NOMO-1 (cell line): ENCODE measurements at regions not wholly inside any gene's neighbourhood (a gene's known extent, or its start where the extent isn't known, plus 50 kb on each side); places are given as distances from the start of the nearest gene placed in this dataset.
"Not testable (repeated sequence)": the region's sequence is repeated elsewhere in the genome, so short reads cannot be mapped to it uniquely, and the experiment has no call there.

ENCODE experiments used
- DNase-seq, 2 experiments: peaks; one replicate each; lab custom pipeline; 2025; ENCODE audit not compliant: unreplicated experiment in 2 of 2; lab: John Stamatoyannopoulos, UW

DNA sequence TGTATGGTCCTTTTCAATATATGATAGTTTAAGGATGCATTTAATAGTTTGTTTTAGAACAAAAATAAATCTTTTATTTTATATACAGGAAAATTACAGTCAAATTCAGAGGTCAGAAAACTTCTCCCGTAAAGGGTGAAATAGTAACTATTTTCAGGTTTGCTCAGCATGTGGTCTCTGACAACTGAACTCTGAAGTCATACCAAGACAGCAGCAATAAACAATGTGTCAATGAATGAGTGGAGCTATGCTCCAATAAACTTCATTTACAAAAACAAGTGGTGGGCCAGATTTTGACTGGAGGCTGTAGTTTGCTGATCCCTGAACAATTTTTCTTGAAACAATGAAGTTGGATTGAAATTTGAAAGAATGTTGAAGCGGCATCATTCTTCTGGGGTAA, 123.6 kb downstream of the ZNF248 start:
- no peak for DNase-seq

DNA sequence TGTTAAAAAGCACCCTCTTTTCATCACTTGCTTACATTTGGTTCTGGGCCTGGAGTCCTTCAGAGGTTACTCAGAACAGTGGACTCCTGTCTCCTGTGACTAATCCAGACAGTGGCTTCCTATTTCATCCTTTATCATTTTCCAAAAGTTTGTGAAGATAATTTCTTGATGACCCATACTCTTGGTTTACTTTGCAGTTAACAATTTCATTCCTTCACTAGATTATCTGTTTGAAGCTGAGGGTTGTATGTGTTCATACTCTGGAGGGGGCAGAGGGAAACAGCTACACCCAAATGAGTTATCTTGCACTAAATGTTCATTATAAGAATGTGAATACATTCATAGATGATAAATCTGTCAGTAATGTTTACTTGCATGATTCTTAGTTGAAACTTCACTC, 124.7 kb downstream of the ZNF248 start:
- DNase-seq, result no peak

DNA sequence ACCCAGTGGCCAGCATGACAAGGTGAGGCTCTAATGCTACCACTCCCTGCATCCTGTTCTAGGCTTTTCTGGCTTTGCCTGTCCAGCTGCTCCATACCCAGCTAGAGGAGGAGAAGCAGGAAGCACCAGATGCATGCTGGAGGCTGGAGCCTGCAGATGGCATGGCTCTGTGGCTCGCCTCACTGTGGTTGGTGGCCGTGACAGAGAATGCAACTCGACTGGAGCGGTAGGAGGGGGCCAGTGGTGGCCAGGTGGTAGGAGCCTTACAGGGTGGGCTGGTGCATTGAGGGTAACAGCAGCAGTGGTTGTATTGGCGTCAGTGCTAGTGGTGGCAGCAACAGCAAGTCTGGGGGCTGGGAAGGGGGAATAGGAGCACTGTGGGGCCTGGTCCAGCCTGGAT, 128.6 kb downstream of the ZNF248 start:
- no peak for DNase-seq

DNA sequence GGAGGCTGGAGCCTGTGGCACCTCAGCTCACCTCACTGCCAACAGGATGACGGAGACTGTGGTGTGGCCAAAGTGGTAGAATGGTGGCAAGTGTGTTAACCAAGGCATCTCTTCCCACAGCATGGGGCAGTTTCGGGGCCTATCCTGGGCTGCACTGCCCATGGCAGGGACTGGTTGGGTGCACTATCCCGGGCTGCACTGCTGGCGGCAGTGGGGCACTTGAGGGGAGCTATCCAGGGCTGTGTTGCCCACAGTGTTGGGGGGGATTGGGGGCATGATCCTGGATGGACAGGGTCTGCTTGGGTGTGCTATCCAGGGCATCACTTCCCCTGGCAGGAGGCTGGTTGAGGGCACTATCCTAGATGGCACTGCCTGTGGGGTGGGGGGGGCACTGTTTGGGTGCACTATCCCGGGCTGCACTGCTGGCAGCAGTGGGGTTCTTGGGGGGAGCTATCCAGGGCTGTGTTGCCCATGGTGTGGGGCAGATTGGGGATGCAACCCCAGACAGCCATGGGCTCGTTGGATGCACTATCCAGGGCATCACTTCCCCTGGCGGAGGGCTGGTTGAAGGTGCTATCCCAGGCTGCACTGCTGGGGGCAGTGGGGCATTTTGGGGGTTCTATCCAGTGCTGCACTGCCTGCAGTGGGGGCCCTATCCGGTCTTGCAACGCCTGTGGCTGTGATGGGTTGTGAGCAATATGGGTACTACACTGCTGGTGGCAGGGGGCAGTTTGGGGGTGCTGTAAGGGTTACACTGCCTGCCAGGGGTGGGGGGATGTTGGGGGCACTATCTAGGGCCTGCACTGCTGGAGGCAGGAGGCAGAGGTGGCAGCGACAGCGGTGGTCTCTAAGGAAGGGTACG, 129.7 kb downstream of the ZNF248 start:
- DNase-seq, result no peak

DNA sequence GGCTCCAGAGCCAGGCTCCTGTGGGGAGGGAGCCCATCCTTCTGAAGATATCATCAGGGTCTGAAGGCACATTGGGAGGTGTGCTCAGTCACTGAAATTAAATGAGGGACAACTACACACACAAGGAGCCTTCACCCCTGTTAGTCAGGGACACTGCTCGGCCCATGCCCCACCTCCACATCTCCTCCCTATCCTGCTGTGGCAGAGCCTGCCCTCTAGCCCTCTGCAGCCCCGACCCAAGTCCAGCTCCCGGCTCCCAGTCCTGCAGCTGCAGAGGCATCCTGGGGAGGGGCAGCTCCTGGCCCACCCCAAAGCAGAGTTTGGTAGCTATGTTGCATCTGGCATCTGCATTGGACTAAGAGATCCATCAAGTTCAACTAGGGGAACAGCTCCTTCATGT, 136.3 kb downstream of the ZNF248 start:
- DNase-seq, result no peak

DNA sequence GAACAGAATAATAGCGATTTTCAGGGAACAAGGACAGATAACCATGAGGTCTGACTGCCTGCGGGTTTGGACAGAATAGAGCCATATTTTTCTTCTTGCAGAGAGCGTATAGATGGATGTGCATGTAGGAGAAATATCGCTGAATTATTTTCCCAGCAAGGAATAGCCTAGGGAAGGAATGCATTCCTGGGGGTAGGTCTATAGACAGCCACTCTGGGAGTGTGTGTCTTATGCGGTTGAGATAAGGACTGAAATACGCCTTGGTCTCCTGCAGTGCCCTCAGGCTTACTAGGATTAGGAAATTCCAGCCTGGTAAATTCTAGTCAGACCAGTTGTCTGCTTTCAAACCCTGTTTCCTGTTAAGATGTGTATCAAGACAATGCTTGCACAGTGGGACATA, 139.3 kb downstream of the ZNF248 start:
- not testable (repeated sequence) for DNase-seq

DNA sequence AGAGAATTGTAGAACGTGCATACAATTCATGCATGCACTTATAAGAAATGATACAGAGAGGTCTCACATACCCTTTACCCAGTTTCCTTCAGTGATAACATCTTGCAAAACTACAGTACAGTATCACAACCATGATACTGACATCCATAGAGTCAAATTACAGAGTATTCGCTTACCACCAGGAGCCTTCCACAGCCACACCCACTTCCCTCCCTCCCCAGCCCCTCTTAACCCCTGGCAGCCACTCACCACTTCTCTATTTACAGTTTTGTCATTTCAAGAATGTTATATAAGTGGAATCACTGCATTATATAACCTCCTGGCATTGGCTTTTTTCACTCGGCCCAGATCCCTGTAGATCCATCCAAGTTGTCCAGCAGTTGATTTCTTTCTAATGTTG, 143.8 kb downstream of the ZNF248 start:
- no peak for DNase-seq

DNA sequence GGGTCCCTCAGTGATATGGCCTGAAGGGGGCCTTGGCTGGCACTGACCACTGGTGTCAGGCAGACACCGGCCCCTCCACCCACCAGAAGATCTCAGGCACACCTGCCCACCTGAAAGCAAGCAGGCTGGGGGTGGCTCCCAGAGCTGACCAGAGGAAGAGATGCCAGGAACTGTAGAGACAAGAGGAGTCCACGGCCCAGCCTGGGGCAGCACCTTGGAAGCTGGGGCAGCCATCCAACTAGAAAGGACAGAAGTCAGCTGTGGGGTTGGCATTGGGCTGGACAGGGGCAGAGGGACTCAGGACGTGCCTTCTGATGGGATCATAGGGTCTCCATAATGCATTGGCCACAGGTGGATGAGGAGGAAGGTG, 144.3 kb downstream of the ZNF248 start:
- no peak for DNase-seq

DNA sequence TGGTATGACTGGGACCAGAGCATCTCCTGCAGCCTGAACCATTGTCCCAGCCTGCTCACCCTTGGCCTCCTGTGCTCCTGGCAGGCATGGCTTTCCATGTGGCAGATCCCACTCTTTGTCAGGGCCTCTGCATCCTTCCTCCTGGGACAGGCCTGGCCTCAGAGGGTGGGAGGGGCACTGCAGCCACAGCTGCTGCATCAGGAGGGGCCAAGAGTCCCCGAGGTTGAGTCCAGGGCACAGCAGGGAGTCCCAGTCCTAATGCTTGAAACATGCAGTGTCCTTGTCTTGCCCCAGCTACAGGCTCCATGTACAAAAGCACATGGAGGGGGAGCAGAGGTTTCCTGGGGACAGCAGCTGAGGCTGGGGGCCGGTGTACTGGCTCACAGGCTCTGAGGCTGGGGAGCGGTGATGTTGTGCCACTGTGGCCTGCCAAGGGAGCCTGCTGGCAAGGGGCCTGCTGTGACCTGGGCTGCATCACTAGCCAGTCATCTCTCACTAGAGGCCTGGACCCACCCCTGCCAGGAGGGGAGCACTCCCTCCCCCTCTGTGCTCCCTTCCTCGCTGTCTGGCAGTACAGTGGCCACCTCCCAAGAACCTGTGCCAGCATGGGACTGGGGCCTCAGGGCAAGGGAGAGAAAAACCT, 144.8 kb downstream of the ZNF248 start:
- DNase-seq, result no peak

DNA sequence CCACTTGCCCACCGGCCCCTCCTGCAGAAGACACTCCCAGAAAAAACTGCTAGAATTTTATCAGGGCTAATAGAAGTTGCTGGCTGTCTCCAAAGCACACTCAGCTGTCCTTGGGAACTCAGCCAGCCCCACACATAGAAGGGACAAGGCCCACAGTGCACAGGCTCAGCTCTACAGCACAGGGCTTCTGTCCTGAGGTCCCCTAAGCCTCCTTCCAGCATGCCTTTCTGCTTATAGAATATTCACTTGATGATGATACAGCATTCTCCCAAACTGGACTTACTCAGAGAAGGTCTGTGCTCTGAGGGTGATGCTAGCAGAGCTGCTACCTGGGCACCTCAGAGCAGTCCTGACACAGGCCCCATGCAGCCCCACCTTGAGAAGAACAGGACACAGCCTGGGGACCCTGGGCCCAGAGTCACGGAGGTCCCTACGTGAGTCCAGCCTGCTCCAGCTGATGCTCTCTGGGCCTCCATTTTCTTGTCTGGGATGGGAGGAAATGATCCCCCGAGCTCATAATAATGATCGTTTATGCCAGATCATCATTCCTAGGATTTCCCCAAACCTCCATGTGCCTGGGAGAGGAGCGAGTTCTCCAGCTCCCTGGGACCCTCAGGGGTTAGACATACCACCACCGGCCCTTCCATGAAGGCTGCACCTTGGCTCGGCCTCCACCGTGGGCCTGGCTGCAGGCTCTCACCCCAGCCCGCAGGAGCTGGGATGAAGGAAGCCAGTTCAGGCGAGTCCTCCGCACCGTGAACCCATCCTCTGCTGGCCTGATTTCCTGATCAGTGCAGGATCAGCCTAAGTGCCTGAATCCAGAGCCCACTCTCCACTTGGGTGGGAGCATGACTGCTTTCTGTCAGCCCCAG, 145.6 kb downstream of the ZNF248 start:
- no peak for DNase-seq

DNA sequence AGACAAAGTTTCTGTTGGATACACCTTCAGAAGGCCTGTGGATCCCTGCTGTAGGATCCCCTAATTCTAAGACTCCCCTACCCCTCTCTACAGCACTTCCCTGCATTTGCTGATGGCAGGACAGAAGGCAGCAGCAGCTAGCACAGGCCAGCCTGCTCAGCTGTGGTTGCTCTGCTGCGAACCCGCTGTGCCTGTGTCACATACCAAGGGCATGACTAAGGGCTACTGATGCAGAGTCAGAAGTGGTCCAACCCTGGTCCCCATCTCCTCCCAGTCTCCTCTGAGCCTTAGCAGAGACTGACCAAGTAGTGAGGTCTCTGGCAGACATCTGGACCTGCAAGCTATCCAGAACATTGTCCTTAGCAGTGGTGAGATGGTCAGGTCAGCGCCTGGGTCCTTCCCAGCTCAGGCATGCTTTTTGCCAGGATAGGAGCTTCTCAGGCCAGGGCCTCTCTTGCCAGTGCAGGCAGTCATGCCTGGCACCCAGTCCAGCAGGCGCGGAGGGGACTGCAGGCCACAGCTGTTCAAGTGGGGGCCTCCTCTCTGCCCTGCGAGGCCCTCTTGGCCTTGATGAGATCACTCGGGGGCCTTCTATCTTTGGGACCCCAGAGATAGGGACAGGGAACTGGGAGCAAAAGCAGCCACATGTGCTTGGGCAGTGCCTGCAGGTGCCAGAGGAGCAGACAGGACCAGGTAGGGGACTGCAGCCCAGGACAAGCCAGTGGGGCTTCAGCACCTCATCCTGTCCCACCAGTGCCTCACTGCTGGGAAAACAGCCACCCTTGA, 146.4 kb downstream of the ZNF248 start:
- no peak for DNase-seq

DNA sequence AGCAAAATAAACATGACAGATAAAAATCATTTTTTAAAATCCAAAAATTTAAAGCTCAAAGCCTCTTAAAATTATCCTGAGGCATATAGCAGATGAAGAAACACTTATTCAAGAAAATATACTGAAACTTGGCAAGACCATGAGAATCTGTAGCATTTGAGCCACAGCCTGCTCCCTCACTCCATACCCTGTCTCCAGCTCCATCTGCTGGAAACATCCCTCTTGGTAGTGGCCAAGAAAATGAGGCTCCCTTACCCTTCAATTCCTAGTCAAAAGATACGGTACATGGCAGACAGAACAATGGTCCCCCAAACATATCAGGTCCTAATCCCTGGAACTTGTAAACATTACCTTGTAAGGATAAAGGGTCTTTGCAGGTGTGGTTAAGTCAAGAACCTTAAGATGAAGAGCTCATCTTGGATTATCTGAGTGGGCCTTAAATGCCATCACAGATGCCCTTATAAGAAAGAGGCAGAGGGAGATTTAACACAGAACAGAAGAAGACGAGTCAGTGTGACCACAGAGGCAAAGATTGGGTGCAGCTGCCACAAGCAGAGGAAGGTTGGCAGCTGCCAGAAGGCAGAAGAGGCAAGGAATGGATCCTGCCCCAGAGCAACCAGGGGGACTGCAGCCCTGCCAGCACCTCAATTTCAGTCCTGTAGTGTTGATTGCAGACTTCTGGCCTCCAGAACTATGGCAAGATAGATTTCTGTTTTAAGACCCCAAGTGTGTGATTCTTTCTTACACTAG, 149.4 kb downstream of the ZNF248 start:
- DNase-seq, result no peak

DNA sequence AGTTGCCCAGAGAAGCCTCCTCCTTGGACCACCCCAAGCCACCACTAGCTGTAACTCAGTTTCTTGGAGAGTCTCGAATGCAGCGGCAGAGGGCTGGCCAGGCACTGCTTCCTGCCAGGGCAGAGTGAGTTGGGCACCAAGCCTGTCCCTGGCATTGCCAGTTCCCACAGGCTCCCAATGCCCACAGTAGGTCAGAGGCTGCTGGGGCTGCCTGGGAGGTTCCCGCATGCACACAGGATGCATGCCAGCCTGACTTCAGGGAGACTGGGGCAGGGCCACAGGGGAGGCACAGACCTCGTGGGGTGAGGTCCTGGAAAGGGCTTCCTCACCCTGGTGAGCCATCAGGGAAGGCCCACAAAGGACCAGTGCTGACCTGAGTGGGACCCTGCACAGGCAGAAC, 152.8 kb downstream of the ZNF248 start:
- no peak for DNase-seq

DNA sequence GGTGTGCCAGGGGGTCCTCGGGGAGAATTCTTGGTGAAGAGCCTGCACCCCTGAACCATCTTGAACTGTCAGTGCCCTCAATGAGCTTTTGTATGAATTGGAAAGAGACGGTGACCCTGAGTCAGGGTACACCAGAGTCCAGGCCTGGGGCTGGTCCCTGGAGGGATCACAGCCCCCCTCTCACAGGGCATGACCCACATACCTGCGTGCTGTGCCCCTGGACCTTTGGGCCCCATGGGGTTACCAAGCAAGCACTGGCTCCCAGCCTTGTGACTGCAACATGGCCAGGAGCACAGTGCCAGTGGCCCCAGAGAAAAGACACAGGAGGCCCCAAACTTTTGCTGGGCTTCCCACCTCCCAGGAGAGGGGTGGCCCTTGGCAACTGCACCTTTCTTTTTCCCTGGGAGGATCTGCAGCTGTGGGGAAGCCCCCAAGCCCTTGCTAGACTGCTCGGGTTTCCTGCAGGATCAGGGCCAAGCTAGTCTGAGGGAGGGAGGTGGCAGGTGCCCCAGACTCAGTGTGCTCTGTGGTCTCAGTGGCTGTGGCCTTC, 153.5 kb downstream of the ZNF248 start:
- no peak for DNase-seq

DNA sequence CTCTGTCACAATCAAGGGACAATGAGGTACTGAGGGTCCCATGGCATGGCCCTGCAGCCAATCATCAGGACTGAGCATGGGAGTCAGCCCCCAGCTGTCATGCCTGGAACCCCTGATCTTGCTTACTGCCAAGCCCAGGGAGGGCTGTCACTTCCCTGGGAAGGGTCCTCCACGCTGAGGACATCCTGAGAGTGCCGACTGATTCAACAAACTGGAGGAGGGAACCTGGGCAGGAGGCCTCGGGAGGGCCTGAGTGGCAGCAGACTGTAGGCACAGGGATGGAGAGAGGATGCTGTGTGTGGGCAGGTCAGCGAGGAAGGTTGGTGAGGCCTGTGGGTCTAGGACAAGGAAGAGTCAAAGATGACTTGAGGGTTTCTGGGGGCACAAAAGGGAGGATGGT, 154.3 kb downstream of the ZNF248 start:
- DNase-seq, result no peak

DNA sequence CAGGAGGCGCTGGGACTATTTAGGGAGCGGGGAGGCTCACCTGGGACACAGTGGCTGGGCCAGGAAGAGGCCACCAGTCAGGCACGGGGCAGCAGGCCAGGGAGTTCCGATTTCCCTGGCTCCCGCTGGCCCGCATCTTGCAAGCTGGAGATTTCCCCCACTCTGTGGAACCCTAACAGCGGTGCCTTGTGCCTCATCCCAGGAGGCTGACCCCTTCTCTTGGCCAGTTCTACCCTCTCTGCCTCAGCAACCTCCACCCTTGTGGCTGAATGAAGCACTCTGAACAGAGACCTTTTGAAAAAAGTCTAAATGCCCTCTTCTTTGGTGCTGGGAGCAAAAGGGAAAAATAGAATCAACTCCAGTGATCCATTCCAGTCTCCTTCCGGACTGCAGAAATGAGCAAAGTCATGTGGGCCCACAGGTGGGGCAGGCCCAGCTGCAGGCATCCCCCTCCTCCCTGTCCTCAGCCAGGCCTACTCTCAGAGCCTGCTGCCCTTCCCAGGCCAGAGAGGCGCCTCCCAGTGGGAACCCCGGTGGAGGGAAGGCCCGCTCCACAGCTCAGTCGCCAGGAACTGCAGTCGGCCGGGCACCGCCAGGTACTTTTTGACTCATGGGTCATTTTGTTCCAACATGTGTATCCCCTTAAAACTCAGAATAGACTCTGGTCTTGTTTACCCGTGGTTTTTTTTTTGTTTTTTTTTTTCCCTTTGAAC, 155.5 kb downstream of the ZNF248 start:
- DNase-seq, result no peak

DNA sequence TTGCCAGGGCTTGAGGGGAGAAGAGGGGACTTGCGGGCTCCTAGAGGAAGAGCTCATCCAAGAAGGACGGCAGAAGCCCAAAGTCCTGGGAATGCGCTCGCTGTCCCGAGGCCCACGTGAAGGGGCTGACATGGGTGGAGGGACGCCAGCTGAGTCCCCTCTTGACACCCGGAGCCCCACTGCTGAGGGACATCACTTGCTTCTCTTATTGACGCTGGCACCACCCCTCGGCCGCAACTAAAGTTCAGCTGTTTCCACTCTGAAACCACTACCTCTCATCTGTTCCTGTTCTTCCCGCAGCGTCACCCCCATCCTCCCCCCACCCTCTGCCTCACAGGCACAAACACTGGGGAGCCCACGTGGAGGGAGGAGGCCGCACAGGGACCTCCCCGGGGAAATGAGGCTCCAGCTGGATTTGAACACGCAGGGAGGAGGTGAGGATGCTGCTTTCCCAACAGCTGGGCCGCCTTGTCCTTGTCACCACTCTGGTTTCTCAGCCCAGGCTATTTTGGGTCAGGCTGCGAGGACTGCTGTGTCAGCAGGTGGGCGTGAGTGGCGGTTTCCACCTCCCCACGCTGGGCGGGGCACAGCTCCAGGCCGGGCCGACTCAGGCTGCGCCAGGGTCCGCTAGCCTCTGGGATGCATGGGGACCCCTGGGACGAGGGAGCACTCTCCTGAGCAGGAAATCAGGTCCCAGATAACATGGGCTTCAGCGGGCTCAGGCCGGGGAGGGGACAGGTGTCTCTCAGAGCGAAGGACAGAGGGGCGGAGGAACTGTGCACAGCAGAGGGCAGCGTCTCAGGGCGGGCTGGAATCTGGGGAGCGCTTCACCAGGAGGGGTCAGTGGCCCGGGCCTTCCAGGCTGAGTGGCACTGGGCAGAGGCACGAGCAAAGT, 156.3 kb downstream of the ZNF248 start:
- no peak for DNase-seq

DNA sequence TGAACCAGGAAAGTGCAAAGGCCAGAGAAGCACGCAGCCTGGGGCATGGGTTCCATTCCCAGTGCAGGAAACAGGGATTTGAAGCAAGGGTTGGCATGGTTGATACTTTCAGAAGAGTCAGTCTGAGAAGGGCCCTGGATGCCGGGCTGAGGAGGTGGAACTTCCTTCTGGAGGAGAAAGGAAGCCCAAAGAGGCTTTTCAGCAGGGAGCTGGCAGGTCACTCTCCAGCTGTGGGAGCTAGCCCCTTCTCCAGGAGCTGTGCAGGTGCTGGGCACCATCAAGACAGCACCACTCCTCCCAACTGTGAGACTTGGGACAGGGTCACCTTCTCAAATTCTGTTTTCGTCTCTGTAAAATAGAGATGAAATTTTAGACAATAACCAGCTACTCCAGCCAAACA, 169.8 kb downstream of the ZNF248 start:
- DNase-seq, result no peak
